GM12878 (cell line): ENCODE measurements at regions not wholly inside any gene's neighbourhood (a gene's known extent, or its start where the extent isn't known, plus 50 kb on each side); places are given as distances from the start of the nearest gene placed in this dataset.

Experiments used
- BCL11A ChIP-seq: IDR thresholded peaks from 2 replicates; pipeline ENCODE4 v1.6.1; 2011; ENCODE audit warnings: low read depth, low read length
- CEBPZ ChIP-seq: fragments of 150-350 bp; IDR thresholded peaks from 2 replicates; pipeline ENCODE4 v1.6.1; 2016; ENCODE audit warnings: low read depth, low read length
- IKZF2 ChIP-seq, 2 experiments: fragments of 450-650 bp; IDR thresholded peaks; 2 replicates each; pipeline ENCODE4 v1.6.1; 2017; ENCODE audit warnings: mild to moderate bottlenecking in 2 of 2, moderate library complexity in 2 of 2
- MTA3 ChIP-seq: IDR thresholded peaks from 2 replicates; pipeline ENCODE4 v1.6.1; 2012; ENCODE audit warnings: low read length, inconsistent platforms, borderline replicate concordance
- NBN ChIP-seq: fragments of 450-650 bp; IDR thresholded peaks from 2 replicates; pipeline ENCODE4 v1.6.1; 2016
- NFXL1 ChIP-seq: fragments of 450-650 bp; IDR thresholded peaks from 2 replicates; pipeline ENCODE4 v1.6.1; 2017; ENCODE audit warnings: antibody characterized with exemption, mild to moderate bottlenecking, borderline replicate concordance
- REST ChIP-seq: IDR thresholded peaks from 2 replicates; pipeline ENCODE4 v1.6.1; 2012; ENCODE audit warnings: mild to moderate bottlenecking, low read depth, low read length
- ZNF207 ChIP-seq: fragments of 450-650 bp; IDR thresholded peaks from 2 replicates; pipeline ENCODE4 v1.6.1; 2014; ENCODE audit warnings: antibody characterized with exemption, mild to moderate bottlenecking, borderline replicate concordance
- TF ChIP-seq, protein P1 (sequence below): fragments of 450-650 bp; IDR thresholded peaks from 2 replicates; pipeline ENCODE4 v1.6.1; 2017; ENCODE audit warnings: mild to moderate bottlenecking
- TF ChIP-seq, protein P2 (sequence below): fragments of 450-650 bp; IDR thresholded peaks from 2 replicates; pipeline ENCODE4 v1.6.1; 2017; ENCODE audit warnings: antibody characterized with exemption, mild to moderate bottlenecking, moderate library complexity
- TF ChIP-seq, protein P3 (sequence below): IDR thresholded peaks from 2 replicates; pipeline ENCODE4 v1.6.1; 2011; ENCODE audit warnings: low read depth, mild to moderate bottlenecking, low read length, moderate library complexity, borderline replicate concordance; ENCODE audit errors: extremely low read depth

- TF ChIP-seq CEBPZ (no peak), IKZF2 (IDR thresholded peaks at IDR 0.05) (no peak), NBN (no peak), MTA3 (no peak), ZNF207 (no peak), NFXL1 (no peak), BCL11A (no peak), REST (no peak)
- TF ChIP-seq, protein P1, sequence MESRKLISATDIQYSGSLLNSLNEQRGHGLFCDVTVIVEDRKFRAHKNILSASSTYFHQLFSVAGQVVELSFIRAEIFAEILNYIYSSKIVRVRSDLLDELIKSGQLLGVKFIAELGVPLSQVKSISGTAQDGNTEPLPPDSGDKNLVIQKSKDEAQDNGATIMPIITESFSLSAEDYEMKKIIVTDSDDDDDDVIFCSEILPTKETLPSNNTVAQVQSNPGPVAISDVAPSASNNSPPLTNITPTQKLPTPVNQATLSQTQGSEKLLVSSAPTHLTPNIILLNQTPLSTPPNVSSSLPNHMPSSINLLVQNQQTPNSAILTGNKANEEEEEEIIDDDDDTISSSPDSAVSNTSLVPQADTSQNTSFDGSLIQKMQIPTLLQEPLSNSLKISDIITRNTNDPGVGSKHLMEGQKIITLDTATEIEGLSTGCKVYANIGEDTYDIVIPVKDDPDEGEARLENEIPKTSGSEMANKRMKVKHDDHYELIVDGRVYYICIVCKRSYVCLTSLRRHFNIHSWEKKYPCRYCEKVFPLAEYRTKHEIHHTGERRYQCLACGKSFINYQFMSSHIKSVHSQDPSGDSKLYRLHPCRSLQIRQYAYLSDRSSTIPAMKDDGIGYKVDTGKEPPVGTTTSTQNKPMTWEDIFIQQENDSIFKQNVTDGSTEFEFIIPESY, result no peak
- TF ChIP-seq, protein P2, sequence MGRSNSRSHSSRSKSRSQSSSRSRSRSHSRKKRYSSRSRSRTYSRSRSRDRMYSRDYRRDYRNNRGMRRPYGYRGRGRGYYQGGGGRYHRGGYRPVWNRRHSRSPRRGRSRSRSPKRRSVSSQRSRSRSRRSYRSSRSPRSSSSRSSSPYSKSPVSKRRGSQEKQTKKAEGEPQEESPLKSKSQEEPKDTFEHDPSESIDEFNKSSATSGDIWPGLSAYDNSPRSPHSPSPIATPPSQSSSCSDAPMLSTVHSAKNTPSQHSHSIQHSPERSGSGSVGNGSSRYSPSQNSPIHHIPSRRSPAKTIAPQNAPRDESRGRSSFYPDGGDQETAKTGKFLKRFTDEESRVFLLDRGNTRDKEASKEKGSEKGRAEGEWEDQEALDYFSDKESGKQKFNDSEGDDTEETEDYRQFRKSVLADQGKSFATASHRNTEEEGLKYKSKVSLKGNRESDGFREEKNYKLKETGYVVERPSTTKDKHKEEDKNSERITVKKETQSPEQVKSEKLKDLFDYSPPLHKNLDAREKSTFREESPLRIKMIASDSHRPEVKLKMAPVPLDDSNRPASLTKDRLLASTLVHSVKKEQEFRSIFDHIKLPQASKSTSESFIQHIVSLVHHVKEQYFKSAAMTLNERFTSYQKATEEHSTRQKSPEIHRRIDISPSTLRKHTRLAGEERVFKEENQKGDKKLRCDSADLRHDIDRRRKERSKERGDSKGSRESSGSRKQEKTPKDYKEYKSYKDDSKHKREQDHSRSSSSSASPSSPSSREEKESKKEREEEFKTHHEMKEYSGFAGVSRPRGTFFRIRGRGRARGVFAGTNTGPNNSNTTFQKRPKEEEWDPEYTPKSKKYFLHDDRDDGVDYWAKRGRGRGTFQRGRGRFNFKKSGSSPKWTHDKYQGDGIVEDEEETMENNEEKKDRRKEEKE, result no peak
- TF ChIP-seq, protein P3, sequence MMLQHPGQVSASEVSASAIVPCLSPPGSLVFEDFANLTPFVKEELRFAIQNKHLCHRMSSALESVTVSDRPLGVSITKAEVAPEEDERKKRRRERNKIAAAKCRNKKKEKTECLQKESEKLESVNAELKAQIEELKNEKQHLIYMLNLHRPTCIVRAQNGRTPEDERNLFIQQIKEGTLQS, result no peak
Observed at GRCh38 chr7:42812779-42813178, 99.1 kb downstream of the C7orf25 start (continued).
